Calu3 (cell line): ENCODE measurements at regions not wholly inside any gene's neighbourhood (a gene's known extent, or its start where the extent isn't known, plus 50 kb on each side); places are given as distances from the start of the nearest gene placed in this dataset.

Experiments used
- BruUV-seq: library from RNA; stranded (reverse); fragments of 400-500 nt; replicated peaks from 2 replicates; lab custom pipeline; 2021; lab: Mats Ljungman, UMichigan
- CTCF ChIA-PET: fragments of 300-600 bp; sonication (Branson Sonifier 250); formaldehyde crosslinking; loops from one replicate; lab custom pipeline; 2022; ENCODE audit warnings: antibody characterized with exemption; lab: Charles Lee
- DNase-seq: peaks from one replicate; pipeline ENCODE4 v3.0.0; 2022
- H3K27ac Mint-ChIP-seq: one replicate; pipeline ENCODE4 v1.8.0; 2022; ENCODE audit warnings: mixed read lengths; ENCODE audit not compliant: unreplicated experiment
- H3K27me3 Mint-ChIP-seq: one replicate; pipeline ENCODE4 v1.8.0; 2022; ENCODE audit warnings: mixed read lengths; ENCODE audit not compliant: unreplicated experiment
- H3K36me3 Mint-ChIP-seq: one replicate; pipeline ENCODE4 v1.8.0; 2022; ENCODE audit warnings: mild to moderate bottlenecking, moderate library complexity, mixed read lengths; ENCODE audit not compliant: insufficient read depth, unreplicated experiment
- H3K4me1 Mint-ChIP-seq: one replicate; pipeline ENCODE4 v1.8.0; 2022; ENCODE audit warnings: mild to moderate bottlenecking, low read depth, mixed read lengths; ENCODE audit not compliant: unreplicated experiment
- H3K4me3 Mint-ChIP-seq: one replicate; pipeline ENCODE4 v1.8.0; 2022; ENCODE audit warnings: mild to moderate bottlenecking, low read depth, moderate library complexity, mixed read lengths; ENCODE audit not compliant: unreplicated experiment
- H3K9me3 Mint-ChIP-seq: one replicate; pipeline ENCODE4 v1.8.0; 2022; ENCODE audit warnings: low read depth, mixed read lengths; ENCODE audit not compliant: unreplicated experiment
- CTCF ChIP-seq: fragments of 200-600 bp; IDR thresholded peaks from one replicate; pipeline ENCODE4 v1.8.0; 2022; ENCODE audit warnings: antibody characterized with exemption; ENCODE audit not compliant: unreplicated experiment
- intact Hi-C: fragments of 100-400 bp; cut with micrococcal nuclease; formaldehyde crosslinking; loops from one replicate; pipeline ENCODE4 v1.10.0; 2022; ENCODE audit not compliant: unreplicated experiment

- no peaks in the 10 kb centered on the region for H3K4me1 Mint-ChIP-seq
These were observed 129.5 kb upstream of the SDK2 start for GRCh38 chr17:73773702-73774101.

GRCh38 chr17:73774852-73775251, 130.6 kb upstream of the SDK2 start:
- Mint-ChIP-seq H3K9me3 (no peaks in the 10 kb centered on the region), H3K27ac (no peak overlapping the region), H3K27me3 (peaks cover 81% of the 10 kb centered on the region), H3K36me3 (no peaks in the 10 kb centered on the region), H3K4me3 (no peak overlapping the region), H3K4me1 (no peaks in the 10 kb centered on the region)
- TF ChIP-seq CTCF = no peak
- intact Hi-C loops = no loop called here
- no peak for DNase-seq
- BruUV-seq = no TSS peak
- CTCF ChIA-PET = no interaction called here

More at GRCh38 chr17:73773702-73774101, 129.5 kb upstream of the SDK2 start:
- BruUV-seq = no TSS peak
- Mint-ChIP-seq H3K27ac (no peak overlapping the region), H3K9me3 (no peaks in the 10 kb centered on the region), H3K36me3 (no peaks in the 10 kb centered on the region), H3K27me3 (peaks cover 91% of the 10 kb centered on the region), H3K4me3 (no peak overlapping the region)
- no peak for TF ChIP-seq CTCF
- CTCF ChIA-PET = no interaction called here
- DNase-seq = no peak
- intact Hi-C loops = no loop called here

GRCh38 chr17:73776351-73777130, 132.3 kb upstream of the SDK2 start:
- Mint-ChIP-seq H3K4me1 (no peaks in the 10 kb centered on the region), H3K9me3 (no peaks in the 10 kb centered on the region), H3K27me3 (peaks cover 73% of the 10 kb centered on the region), H3K36me3 (no peaks in the 10 kb centered on the region), H3K27ac (no peak overlapping the region), H3K4me3 (no peak overlapping the region)
- no peak for DNase-seq
- TF ChIP-seq CTCF = no peak
- BruUV-seq = no TSS peak
- CTCF ChIA-PET = no interaction called here
- intact Hi-C loops = no loop called here

GRCh38 chr17:73777131-73777449, 132.8 kb upstream of the SDK2 start:
- no peaks in the 10 kb centered on the region for H3K4me1 Mint-ChIP-seq
- CTCF ChIA-PET = no interaction called here
- H3K27ac Mint-ChIP-seq = no peak overlapping the region
- no peaks in the 10 kb centered on the region for H3K9me3 Mint-ChIP-seq
- TF ChIP-seq CTCF = no peak
- BruUV-seq = no TSS peak
- no peak overlapping the region for H3K4me3 Mint-ChIP-seq
- intact Hi-C loops = no loop called here
- peaks cover 71% of the 10 kb centered on the region for H3K27me3 Mint-ChIP-seq
- no peaks in the 10 kb centered on the region for H3K36me3 Mint-ChIP-seq
- DNase-seq = no peak
